Stomach (tissue), 4 donors: ENCODE measurements at regions not wholly inside any gene's neighbourhood (a gene's known extent, or its start where the extent isn't known, plus 50 kb on each side); places are given as distances from the start of the nearest gene placed in this dataset.

ENCODE experiments used
- CTCF ChIP-seq, 7 experiments: fragments of 450-650 bp in 4 of 7; fragments of 200-600 bp in 3 of 7; sonication (generic) in 3 of 7; IDR thresholded peaks; one replicate each; pipeline ENCODE4 v1.5.1; 2016 to 2019; ENCODE audit warnings: antibody characterized with exemption in 7 of 7, control low read depth in 2 of 7, mild to moderate bottlenecking in 1 of 7
- POLR2A ChIP-seq, 4 donors: fragments of 450-650 bp; IDR thresholded peaks; one replicate each; pipeline ENCODE4 v1.6.1; 2016; ENCODE audit warnings: antibody characterized with exemption in 4 of 4, control low read depth in 2 of 4, mild to moderate bottlenecking in 1 of 4, moderate library complexity in 1 of 4

- TF ChIP-seq CTCF (IDR thresholded peaks at IDR 0.05) (no peak), POLR2A (IDR thresholded peaks at IDR 0.05) (no peak)
These were observed 64.8 kb upstream of the ATP5PO start for GRCh38 chr21:33980276-33980916.
